Urothelium cell line (cell line): ENCODE measurements at regions not wholly inside any gene's neighbourhood (a gene's known extent, or its start where the extent isn't known, plus 50 kb on each side); places are given as distances from the start of the nearest gene placed in this dataset.

Experiments
- DNase-seq: peaks from one replicate; pipeline ENCODE4 v3.0.0; 2011; ENCODE audit warnings: low spot score, mixed read lengths
- FAIRE-seq: peaks from 2 replicates; lab custom pipeline; 2011; peaks lifted over from hg19 to GRCh38; lab: Jason Lieb, UNC

DNA sequence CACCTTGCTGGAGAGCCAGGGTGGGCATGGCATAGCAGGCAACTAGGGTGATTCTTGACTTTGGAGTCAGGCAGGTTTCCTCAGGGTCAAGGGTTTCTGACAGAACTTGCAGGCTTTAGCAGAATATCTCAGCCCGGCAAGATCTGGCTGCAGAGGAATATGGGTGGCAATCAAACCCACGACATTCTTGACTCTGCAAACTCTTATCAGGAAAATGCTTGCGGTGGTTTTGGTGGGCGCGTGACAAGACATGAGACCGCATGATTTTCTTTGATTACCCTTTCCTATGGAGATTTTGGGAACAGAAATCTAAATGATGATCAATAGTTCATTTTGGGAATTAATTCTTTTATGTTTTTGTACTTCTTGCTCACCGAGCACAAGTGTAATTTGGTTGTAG is 449.5 kb downstream of the VRK1 start:
- no peak for FAIRE-seq
- DNase-seq = no peak

DNA sequence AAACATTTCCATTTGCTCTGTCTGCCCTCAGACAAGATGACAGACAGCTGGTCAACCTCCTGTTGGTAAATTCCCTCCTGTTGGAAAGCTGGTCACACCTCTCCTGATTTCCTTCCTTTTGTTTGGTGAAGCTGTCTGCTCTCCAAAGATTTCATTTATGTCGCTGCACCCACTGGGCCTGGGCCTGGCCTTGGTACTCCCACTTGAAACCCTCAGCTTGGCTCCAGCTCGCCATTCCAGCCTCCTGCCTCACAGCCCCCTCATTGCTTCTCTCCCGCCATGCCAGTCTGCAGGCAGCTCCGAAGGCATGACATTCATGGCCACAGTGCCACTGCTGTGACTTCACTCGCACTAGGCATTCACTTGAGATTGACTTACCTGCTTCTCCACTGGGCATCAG is 451.8 kb downstream of the VRK1 start:
- DNase-seq = no peak

DNA sequence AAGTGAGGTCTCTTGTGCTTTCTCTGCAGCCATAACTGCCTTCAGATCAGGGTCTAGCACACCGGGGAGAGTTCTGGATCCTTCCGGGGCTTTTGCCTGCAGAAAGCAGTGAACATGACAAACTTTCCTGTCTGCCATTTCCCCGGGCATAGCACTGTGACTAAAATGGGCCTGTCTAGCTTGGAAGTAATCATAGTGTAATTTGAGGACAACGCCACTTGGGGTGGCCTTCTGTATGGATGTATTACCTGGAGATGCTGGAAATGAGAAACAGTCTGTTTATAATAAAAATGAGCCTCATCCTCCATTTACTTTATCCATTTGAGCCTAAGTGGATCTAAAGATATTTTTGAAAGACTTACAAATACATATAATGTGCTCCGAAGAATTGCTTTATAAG is 453.7 kb downstream of the VRK1 start:
- DNase-seq = no peak
- FAIRE-seq = no peak

More for the DNA sequence above, 451.8 kb downstream of the VRK1 start:
- no peak for FAIRE-seq

DNA sequence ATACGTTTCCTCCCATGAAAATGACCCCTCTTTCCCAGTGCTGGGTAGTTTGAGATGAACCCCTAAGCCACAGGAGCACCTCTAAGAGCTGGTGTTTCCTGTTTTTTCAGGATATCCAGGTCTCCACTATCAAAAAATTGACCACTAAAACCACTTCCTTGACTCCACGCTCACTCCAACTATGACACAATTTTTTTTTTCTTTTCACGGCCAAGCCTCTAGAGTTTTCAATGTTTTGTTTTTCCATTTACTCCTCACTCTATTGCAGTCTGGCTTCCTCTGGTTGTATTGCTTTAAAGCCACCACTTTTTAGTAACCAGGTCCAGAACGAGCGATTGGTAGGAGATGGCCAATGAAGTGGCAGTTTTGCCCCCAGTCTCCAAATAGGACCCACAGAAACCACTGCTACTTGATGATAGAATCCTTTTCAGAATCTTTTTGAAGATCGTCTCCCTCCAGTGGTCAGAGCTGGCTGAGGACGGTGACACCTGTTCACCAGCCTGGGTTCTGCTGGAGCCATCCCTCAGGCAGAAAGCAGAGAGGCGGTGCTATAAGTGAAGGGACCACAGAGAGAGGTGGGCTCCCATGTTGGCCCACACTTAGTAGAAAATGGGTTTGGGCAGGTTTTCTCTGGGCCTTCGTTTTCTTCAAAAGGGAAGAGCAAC is 454.4 kb downstream of the VRK1 start:
- FAIRE-seq (no peak), DNase-seq (no peak)

DNA sequence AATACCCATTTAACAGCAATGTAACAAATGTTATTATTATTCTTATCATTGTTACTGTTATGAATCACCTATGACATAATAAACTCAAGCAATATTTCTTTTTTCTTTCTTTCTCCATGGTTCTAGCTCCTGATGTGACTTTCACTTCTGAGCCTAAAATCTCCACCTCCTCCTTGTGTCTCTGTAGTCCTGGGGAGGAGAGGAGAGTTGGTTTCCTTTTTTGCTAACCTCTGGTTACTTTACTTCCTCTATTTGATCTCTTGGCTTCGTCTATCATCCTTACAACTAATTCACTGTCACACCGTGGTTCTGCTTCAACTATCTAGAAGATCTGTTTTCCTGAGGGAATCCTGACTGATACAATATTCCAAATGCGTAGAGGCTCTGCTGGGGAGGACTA is 456.6 kb downstream of the VRK1 start:
- DNase-seq = no peak
- no peak for FAIRE-seq

DNA sequence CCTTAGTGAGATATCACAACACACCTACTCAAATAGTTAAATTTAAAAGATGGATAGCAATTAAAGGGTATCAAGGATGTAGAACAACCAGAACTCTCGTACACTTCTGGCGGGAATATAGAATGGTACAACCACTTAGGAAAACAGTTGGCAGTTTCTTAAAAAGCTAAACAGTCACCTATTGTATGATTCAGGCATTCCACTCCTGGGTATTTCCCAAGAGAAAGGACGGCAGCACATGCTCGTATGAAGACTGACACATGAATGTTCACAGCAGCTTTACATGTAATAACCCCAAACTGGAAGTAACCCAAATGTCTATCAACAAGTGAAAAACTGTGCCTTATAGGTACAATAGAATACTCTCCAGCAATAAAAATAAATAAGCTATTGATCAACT is 465.2 kb downstream of the VRK1 start:
- FAIRE-seq = no peak
- DNase-seq = no peak

DNA sequence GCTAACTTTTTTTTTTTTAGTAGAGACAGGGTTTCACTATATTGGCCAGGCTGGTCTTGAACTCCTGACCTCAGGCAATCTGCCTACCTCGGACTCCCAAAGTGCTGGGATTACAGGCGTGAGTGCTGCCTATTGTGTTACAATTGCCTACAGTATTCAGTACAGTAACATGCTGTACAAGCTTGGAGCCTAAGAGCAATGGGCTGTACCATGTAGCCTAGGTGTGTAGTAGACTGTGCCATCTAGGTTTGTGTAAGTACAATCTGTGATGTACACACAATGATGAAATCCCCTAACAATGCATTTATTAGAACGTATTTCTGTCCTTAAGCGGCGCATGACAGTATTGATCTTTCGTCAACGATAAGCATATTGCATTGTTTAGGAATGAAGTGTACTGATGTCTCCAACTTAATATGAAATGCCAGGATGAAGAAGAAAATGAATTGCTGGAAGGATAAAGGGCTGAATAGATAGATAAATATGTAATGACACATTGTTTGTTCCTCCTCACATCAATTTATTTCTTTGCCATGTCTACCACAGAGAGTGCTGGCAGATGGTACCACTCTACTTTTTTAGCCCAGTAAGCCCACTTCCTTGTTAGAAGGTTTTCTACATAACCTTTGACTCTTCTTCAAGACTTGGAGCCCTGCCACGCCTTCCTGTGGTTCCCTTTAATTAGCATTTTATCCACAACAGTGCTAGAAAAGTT is 467.5 kb downstream of the VRK1 start:
- no peak for DNase-seq
- FAIRE-seq = no peak

DNA sequence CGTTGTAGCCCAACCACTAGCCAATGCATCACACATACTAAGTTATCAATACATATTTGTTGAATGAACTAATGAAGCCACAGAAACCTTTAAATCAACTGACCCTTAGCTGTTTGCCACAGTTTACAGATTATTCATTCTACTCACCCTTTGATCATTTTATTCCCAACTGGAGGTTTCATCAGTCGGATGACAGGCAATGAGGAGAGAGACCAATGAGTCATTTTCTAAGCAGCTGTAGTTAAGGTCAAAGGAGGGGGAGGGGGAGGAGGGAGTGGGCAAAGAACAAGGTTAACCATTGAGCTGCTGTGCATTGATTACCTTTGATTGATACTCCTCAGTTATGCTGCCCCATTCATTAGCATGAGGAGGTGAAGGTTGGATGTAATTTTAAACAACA is 469.5 kb downstream of the VRK1 start:
- no peak for FAIRE-seq
- DNase-seq = peak; percentile 50

DNA sequence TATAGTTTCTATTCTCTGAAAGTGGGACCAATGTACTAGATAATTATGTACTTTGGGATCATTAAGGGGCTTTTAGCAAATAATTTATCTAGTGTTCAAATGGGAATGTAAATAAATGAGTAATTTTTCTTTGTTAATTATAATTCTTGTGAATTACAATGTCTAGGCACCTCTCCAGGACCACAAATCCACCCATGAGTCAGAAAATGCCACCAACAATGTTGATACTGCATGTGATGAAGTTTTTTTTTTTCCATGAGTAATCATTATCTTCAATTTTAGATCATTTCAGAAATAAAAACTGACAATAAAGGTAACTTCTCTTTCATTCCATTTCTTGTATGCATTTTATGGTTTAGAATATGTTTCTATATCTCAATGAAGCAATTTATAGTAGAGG is 470.3 kb downstream of the VRK1 start:
- FAIRE-seq (no peak), DNase-seq (no peak)

DNA sequence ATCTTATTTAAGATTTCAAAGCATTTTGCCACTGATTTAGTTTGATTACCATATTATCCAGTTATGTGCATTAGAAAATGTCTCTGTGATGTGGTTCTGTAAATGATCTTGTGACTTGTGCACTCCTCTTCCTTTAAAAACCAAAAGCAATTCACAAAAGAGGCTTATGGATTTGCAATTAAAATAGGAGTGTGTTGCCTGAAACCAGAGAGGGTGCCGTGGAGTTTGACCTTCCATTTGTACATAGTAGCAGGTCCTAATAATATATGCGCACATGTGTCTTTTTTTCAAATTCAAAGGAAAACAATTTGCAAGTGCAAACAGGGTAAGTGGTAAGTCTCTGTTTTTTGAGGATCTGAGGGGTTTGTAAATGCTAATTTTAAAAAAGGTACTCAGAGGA is 470.9 kb downstream of the VRK1 start:
- FAIRE-seq (no peak), DNase-seq (no peak)

DNA sequence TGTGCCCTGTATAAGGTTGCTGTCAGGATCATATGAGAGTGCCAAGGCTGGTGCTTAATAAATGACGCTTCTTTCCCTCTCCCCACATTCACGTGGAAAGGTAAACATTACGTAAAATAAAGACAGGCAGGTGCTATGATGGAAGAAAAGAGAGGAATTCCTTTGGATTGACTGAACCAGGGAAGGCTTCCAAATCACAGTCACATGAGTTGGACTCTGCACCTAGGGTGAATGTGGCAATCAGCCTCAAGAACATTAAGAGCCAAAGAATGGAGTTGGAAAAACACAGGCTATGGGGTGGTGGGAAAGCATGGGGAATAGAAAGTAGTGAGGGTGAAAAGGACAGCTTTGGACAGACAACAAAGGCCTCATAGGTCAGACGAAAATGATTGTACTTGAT is 473.1 kb downstream of the VRK1 start:
- no peak for FAIRE-seq
- no peak for DNase-seq

DNA sequence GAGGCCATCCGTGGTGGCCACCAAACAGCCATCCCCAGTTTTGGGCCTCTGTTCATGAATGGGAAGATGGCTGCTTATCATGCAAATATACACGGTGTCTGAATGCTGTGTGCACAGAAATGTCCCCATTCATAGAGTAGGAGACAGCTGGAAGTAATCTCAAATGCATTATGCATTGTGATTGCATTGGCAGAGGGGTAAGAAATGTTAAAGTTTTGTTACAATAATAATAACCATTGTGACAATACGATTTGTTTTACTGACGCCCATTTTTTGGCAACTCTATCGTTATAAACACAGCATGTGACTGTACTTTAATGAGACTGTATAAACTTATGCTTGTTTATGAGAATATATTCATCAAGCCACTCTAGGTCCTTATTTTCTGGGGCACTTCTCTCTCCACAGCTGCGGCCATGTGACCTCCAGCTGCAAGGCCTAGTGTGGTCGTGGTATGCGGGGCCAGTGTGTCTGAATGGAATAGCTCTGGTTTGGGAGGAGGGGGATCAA is 474.3 kb downstream of the VRK1 start:
- DNase-seq = no peak
- no peak for FAIRE-seq

DNA sequence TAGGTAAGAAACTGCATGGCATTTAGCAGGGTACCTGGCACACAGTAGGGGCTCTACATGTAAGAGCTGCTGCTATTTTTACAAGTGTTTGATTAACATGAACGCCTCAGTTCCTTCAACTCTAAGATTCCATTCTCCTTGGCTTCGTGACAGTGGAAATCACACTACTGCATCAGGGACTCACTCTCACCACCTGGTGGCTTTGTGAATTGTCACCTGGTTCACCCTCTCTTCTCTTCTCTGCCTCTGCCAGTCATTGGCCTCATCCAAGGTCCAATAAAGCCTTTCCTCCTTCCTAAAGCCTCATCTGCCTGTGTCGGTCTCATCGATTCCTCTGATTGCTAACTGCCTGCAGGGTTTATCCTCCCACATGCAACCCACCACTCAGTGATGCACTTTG is 476.4 kb downstream of the VRK1 start:
- DNase-seq (no peak), FAIRE-seq (no peak)

DNA sequence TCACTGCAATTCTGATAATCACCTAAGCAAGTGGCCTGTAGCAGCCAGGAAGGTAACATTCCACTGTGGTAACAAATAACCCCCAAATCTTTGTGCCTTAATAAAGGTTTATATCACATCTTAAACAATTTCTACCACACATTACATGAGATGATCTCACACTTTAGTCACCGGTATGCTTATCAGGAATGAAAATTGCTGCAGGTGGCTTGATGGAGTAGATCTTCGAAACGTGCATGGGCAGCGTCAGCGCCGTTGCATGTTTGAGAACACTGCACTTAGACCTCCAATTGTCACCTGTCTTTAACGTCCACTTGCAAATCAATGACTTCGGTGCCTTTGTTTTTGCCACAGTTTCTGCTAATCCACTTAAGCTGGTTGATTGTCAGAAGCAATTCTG is 477.4 kb downstream of the VRK1 start:
- no peak for FAIRE-seq
- no peak for DNase-seq

DNA sequence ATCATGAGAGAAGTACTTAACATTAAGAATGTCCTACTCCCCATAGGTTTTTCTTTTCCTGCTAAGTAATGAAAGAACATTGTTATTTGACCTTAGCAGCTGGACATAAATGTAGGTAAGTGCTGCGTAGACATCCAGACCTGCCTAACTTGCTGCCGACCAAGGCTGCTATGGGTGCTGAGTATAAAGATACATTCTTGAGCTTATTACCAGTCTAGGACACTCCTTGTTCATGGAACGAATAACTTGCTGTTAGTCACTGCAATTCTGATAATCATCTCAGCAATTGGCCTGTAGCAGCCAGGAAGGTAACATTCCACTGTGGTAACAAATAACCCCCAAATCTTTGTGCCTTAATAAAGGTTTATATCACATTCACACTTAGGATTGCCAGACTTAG is 478.1 kb downstream of the VRK1 start:
- FAIRE-seq = no peak
- DNase-seq = no peak

DNA sequence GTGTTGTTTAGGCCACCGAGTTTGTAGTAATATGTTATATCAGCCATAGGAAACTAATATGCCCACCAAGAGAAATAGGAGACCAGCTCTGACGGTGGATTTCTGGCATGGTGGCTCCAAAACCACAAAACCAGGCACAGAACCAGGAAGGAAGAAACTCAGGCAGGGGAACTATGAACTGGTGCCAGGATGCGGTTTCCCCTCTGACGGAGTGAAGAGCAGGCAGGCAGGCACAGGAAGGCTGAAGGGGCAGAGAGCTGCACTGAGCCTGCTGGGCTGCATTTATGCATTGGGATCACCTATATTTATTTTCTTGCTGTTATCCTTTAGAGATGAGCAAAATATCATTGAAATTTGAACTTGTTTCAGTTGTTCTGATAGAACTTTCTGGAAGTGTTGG is 479.4 kb downstream of the VRK1 start:
- FAIRE-seq (no peak), DNase-seq (peak; percentile 33)

DNA sequence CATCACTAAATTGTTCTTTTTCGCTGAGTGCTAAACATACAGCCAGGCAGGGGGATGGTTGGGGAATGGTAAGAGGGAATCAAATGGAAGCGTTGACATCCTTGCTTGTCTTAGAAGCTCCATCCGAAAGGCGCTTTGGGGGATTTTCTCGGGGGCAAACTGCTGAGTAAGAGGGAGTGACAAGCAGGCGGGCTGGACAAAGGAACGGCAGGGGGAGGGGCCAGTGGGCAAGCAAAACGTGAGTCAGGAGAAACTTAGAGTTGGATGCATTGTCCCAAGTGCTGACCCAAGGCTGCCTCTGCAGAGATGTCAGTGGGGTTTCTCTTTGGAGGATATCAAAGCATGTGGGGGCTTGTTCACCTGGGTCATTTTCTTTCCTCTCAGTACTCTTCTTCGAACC is 480.5 kb downstream of the VRK1 start:
- DNase-seq (no peak), FAIRE-seq (no peak)

DNA sequence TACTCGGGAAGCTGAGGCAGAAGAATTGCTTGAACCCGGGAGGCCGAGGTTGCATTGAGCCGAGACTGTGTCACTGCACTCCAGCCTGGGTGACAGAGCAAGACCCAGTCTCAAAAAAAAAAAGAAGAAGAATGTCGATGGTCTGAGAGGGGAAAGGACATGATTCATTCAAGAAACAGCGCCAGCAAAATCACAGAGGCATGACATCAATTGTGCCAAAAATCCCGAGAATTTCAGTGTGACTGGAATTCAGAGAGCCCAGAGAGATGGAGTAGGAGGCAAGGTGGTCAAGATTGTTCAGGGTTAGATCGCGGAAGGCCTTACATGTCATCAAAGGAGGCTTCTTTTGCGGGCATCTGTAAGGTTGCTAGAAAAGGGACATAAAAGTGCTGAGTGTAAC is 483.3 kb downstream of the VRK1 start:
- peak; percentile 62 for DNase-seq
- no peak for FAIRE-seq

DNA sequence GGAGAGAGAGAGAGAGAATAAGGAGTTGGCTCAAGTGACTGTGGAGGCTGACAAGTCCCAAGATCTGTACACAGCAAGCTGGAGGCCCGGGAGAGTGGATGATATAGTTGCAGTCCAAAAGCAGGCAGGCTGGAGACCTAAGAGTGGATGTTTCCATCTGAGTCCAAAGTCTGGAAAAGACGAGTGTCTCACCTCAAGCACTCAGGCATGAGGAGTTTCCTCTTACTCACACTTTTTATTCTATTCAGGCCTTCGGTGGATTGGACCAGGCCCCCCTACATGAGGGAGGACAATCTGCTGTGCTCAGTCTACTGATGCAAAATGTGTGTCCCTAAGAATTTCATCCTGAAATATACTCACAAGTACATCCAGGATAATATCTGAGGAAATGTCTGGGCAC is 484.6 kb downstream of the VRK1 start:
- DNase-seq (no peak), FAIRE-seq (no peak)

DNA sequence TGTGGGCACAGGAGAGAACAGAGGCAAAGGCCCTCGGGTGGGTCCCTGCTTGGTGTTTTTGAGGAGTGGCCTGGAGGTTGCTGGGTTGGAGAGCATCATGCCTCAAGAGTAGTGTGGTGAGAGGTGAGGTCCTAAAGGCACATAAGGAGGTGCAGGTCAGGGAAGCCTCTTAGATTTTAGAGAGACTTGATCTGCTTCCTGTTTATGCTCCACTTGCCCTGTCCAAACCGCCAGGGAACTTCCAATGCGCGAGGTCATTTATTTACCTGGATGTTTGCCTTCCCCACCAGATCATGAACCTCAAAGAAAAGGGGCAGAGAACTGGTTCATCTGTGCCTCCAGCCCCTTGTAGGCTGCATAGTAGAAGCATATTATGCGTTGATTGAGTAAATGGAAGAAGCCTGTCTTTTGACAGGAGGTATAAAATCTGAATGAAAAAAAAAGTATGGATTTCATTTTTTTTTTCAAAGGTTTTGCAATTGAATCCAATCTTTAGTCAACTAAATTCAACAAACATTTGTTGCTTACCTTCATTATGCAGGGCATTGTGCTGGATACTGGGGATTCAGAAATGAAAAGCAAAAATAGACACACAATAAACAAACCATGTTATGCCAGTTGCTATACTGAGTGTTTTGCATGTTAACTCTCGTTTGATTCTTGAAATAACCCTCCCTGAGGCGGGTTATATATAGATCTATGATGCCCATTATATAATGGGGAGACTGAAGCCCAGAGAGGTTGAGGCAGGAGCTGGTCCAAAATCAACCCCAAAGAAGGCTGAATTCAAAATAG is 485.2 kb downstream of the VRK1 start:
- DNase-seq = no peak
- FAIRE-seq = no peak

DNA sequence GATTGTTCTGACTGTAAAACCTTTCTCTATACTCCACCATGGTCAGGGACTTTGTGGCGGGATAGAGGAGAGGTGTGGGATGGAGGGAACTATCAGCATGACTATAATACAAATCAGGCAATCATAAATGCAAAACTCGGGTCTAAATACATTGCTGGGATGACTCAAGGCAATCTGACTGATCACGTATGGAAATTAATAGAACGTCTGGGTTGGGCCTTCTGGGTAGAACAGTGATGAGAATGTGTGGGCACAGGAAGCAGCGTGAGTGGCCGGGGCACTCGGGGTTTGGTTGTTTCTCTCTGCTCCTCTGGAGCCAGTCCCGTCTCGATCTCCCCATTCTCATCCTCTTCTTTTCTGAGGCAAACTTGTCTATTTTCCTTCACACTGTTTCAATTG is 485.8 kb downstream of the VRK1 start:
- no peak for FAIRE-seq
- no peak for DNase-seq

DNA sequence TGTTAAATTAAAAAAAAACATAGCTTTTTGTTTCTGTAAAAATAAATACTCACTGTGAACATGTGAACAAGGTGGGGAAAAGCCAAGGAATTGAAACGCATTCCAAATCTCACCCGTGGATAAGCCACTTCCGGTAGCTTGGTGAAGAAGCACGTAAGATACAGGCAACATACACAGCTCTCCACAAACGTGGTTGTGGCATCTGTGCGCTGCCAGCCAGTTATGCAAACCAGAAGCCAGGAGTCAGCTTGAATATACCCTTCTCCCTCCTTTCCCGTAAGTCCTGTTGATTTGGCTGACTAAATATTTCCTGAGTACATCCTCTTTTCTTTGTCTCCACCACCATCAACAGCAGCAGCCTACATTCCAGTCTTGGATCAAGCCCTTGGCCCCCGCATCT is 486.2 kb downstream of the VRK1 start:
- DNase-seq = peak; percentile 42
- no peak for FAIRE-seq
